Activated CD4-positive, alpha-beta memory T cell treated with anti-CD3 and anti-CD28 coated beads for 36 hours (primary cell): ENCODE measurements at regions not wholly inside any gene's neighbourhood (a gene's known extent, or its start where the extent isn't known, plus 50 kb on each side); places are given as distances from the start of the nearest gene placed in this dataset.

Experiments used
- CTCF ChIA-PET: fragments of 350-600 bp; sonication (Branson Sonifier 250); formaldehyde crosslinking; loops from one replicate; lab custom pipeline; 2021; ENCODE audit warnings: antibody characterized with exemption, inconsistent platforms; lab: Charles Lee
- POLR2A ChIA-PET: fragments of 350-600 bp; sonication (Branson Sonifier 250); formaldehyde crosslinking; loops from one replicate; lab custom pipeline; 2021; ENCODE audit warnings: antibody characterized with exemption; lab: Charles Lee
- DNase-seq: peaks from one replicate; pipeline ENCODE4 v3.0.0-alpha.2; 2020
- H3K27ac Mint-ChIP-seq: one replicate; pipeline ENCODE4 v1.8.0; 2021; ENCODE audit warnings: mixed read lengths
- H3K27me3 Mint-ChIP-seq: one replicate; pipeline ENCODE4 v1.8.0; 2021; ENCODE audit warnings: mixed read lengths
- H3K36me3 Mint-ChIP-seq: one replicate; pipeline ENCODE4 v1.8.0; 2021; ENCODE audit warnings: mixed read lengths
- H3K4me1 Mint-ChIP-seq: one replicate; pipeline ENCODE4 v1.8.0; 2021; ENCODE audit warnings: low read depth, mixed read lengths
- H3K4me3 Mint-ChIP-seq: one replicate; pipeline ENCODE4 v1.8.0; 2021; ENCODE audit warnings: mild to moderate bottlenecking, mixed read lengths
- H3K9me3 Mint-ChIP-seq: one replicate; pipeline ENCODE4 v1.8.0; 2021; ENCODE audit warnings: mixed read lengths
- intact Hi-C: fragments of 100-400 bp; cut with micrococcal nuclease; formaldehyde crosslinking; loops from one replicate; pipeline ENCODE4 v1.15.1; 2023

DNA sequence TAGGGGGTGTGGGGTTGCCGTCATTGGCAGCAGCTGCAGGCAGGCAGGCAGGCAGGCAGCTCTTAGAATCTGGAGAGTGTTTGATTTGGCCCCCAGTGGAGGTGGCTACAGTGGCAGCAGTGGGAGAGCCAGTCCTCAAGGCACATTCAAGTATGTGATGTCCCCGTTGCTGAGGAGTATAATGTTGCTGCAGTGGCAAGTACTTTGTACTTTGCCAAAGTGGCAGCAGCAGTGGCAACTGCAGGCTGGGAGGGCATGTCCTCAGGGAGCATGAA lies 147.1 kb downstream of the PAPOLA start:
- intact Hi-C loops, result no loop called here
- POLR2A ChIA-PET, result no interaction called here

GRCh38 chr14:96653597-96653996 lies 143.6 kb upstream of the VRK1 start:
- H3K4me3 Mint-ChIP-seq, result no peak overlapping the region
- no peak for DNase-seq
- no peak overlapping the region for H3K27ac Mint-ChIP-seq
- ChIA-PET CTCF (no interaction called here), POLR2A (no interaction called here)
- intact Hi-C loops, result no loop called here
- H3K4me1 Mint-ChIP-seq, result no peaks in the 10 kb centered on the region
- H3K27me3 Mint-ChIP-seq, result peaks cover 15% of the 10 kb centered on the region
- peaks cover 12% of the 10 kb centered on the region for H3K9me3 Mint-ChIP-seq
- peaks cover 6% of the 10 kb centered on the region for H3K36me3 Mint-ChIP-seq

More for the DNA sequence above, 147.1 kb downstream of the PAPOLA start:
- no peak overlapping the region for H3K4me3 Mint-ChIP-seq
- no peak overlapping the region for H3K27ac Mint-ChIP-seq
- H3K36me3 Mint-ChIP-seq, result no peaks in the 10 kb centered on the region
- no peaks in the 10 kb centered on the region for H3K4me1 Mint-ChIP-seq
- peaks cover 14% of the 10 kb centered on the region for H3K9me3 Mint-ChIP-seq
- CTCF ChIA-PET, result no interaction called here
- no peak for DNase-seq
- H3K27me3 Mint-ChIP-seq, result peaks cover 10% of the 10 kb centered on the region

- H3K27ac Mint-ChIP-seq, result no peak overlapping the region
- H3K36me3 Mint-ChIP-seq, result peaks cover 6% of the 10 kb centered on the region
- ChIA-PET POLR2A (no interaction called here), CTCF (no interaction called here)
- no peak overlapping the region for H3K4me3 Mint-ChIP-seq
- no peaks in the 10 kb centered on the region for H3K4me1 Mint-ChIP-seq
- intact Hi-C loops, result no loop called here
- peaks cover 26% of the 10 kb centered on the region for H3K27me3 Mint-ChIP-seq
- no peak for DNase-seq
- H3K9me3 Mint-ChIP-seq, result peaks cover 12% of the 10 kb centered on the region
These were observed 138.6 kb upstream of the VRK1 start for GRCh38 chr14:96658611-96659010.

DNA sequence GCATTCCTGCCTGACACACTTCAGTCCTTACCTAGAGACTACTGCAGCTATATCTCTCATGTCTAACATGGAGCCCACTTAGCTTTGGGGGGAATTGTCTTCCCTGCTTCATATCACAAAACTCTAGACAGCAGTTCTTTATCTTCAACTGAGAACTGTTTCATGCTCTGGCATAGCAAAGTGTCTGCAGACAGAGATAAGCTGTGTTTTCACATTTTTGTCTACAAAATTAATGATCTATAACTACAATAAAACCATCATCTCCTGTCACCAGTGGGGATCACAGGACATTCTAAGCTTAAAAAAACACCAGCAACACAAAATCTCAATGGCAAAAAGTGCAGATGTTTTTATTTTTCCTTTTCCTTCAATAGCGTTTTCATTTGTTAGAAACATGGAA lies 137.1 kb upstream of the VRK1 start:
- H3K4me3 Mint-ChIP-seq, result no peak overlapping the region
- H3K4me1 Mint-ChIP-seq, result no peaks in the 10 kb centered on the region
- H3K9me3 Mint-ChIP-seq, result peaks cover 12% of the 10 kb centered on the region
- H3K27ac Mint-ChIP-seq, result no peak overlapping the region
- H3K36me3 Mint-ChIP-seq, result peaks cover 6% of the 10 kb centered on the region
- ChIA-PET POLR2A (no interaction called here), CTCF (interaction anchor here (0.9 kb wide), 1 partner anchor 81 kb away, joined by 4 read pairs; no protein-coding TSS in a partner anchor)
- H3K27me3 Mint-ChIP-seq, result peaks cover 26% of the 10 kb centered on the region
- DNase-seq, result no peak
- intact Hi-C loops, result no loop called here

- H3K36me3 Mint-ChIP-seq, result peaks cover 6% of the 10 kb centered on the region
- no peak for DNase-seq
- H3K27me3 Mint-ChIP-seq, result peaks cover 25% of the 10 kb centered on the region
- POLR2A ChIA-PET, result no interaction called here
- no peak overlapping the region for H3K27ac Mint-ChIP-seq
- no peak overlapping the region for H3K4me3 Mint-ChIP-seq
- intact Hi-C loops, result no loop called here
- no peaks in the 10 kb centered on the region for H3K4me1 Mint-ChIP-seq
- H3K9me3 Mint-ChIP-seq, result peaks cover 12% of the 10 kb centered on the region
- CTCF ChIA-PET, result interaction anchor here (0.9 kb wide), 1 partner anchor 80 kb away, joined by 4 read pairs; no protein-coding TSS in a partner anchor
These were observed 136.5 kb upstream of the VRK1 start for GRCh38 chr14:96660667-96661066.

- intact Hi-C loops, result no loop called here
- Mint-ChIP-seq H3K4me1 (no peaks in the 10 kb centered on the region), H3K27ac (no peak overlapping the region), H3K9me3 (peaks cover 12% of the 10 kb centered on the region), H3K27me3 (peaks cover 26% of the 10 kb centered on the region), H3K36me3 (peaks cover 5% of the 10 kb centered on the region), H3K4me3 (no peak overlapping the region)
- ChIA-PET POLR2A (no interaction called here), CTCF (no interaction called here)
- DNase-seq, result no peak
These were observed 135.8 kb upstream of the VRK1 start for GRCh38 chr14:96661244-96661969.

- intact Hi-C loops, result no loop called here
- H3K9me3 Mint-ChIP-seq, result peaks cover 5% of the 10 kb centered on the region
- H3K36me3 Mint-ChIP-seq, result no peaks in the 10 kb centered on the region
- ChIA-PET POLR2A (no interaction called here), CTCF (no interaction called here)
- no peak for DNase-seq
- no peak overlapping the region for H3K4me3 Mint-ChIP-seq
- H3K4me1 Mint-ChIP-seq, result no peaks in the 10 kb centered on the region
- peaks cover 28% of the 10 kb centered on the region for H3K27me3 Mint-ChIP-seq
- H3K27ac Mint-ChIP-seq, result no peak overlapping the region
These were observed 134.8 kb upstream of the VRK1 start for GRCh38 chr14:96662116-96662970.

DNA sequence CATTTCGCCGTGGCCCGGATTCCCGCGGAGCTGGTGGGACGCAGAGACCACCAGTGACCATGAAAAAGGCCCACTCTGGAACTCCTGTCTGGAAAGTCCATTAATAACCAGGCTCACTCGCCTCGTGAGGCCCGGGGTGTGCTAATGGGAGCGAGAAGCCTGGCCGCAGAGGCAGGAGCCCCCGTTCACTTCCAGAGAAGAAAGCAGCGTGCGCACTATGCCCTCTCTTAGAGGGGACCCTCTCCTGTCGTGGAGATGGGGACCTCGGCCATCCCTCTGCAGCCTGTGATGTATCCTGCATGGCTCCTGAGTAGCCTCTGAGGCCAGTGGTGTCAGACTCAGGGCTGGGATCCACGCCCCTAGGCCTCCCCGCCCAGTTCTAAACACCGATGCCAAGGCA lies 134.1 kb upstream of the VRK1 start:
- ChIA-PET POLR2A (no interaction called here), CTCF (no interaction called here)
- no peak overlapping the region for H3K27ac Mint-ChIP-seq
- H3K27me3 Mint-ChIP-seq, result peaks cover 30% of the 10 kb centered on the region
- intact Hi-C loops, result no loop called here
- no peak for DNase-seq
- no peak overlapping the region for H3K4me3 Mint-ChIP-seq
- no peaks in the 10 kb centered on the region for H3K9me3 Mint-ChIP-seq
- H3K4me1 Mint-ChIP-seq, result no peaks in the 10 kb centered on the region
- H3K36me3 Mint-ChIP-seq, result no peaks in the 10 kb centered on the region

DNA sequence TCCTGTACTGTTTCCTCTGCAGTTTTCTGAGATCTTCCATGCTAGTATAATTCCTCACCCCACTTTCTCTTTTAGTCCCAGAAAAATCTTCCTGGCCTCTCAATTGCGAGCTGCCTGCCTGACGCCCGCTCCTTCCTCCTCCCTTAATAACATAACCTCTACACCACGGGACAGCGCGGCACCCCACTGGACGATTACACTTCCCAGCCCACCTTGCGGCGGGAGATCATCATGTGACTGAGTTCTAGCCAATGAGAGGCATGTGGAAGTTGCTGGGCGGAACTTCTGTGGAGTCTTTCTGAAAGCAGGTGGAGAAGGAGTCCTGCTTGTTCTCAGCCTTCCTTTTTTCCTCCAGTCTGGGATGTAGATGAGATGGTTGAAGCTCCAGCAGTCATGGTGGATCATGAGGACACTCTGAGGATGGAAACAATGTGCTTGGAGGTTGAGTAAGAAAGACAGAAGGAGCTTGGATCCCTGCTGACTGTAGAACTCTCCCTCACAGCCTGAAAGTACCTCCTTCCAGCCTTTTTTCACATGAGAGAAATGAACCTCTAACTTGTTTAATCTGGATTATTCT lies 133.6 kb upstream of the VRK1 start:
- Mint-ChIP-seq H3K4me3 (no peak overlapping the region), H3K36me3 (no peaks in the 10 kb centered on the region), H3K27ac (no peak overlapping the region), H3K9me3 (no peaks in the 10 kb centered on the region), H3K4me1 (no peaks in the 10 kb centered on the region), H3K27me3 (peaks cover 31% of the 10 kb centered on the region)
- ChIA-PET POLR2A (no interaction called here), CTCF (no interaction called here)
- intact Hi-C loops, result no loop called here
- DNase-seq, result no peak

- Mint-ChIP-seq H3K27ac (no peak overlapping the region), H3K27me3 (peaks cover 22% of the 10 kb centered on the region), H3K9me3 (no peaks in the 10 kb centered on the region), H3K4me3 (no peak overlapping the region), H3K4me1 (no peaks in the 10 kb centered on the region), H3K36me3 (no peaks in the 10 kb centered on the region)
- POLR2A ChIA-PET, result no interaction called here
- no peak for DNase-seq
- intact Hi-C loops, result no loop called here
- CTCF ChIA-PET, result no interaction called here
These were observed 131.1 kb upstream of the VRK1 start for GRCh38 chr14:96666088-96666487.

DNA sequence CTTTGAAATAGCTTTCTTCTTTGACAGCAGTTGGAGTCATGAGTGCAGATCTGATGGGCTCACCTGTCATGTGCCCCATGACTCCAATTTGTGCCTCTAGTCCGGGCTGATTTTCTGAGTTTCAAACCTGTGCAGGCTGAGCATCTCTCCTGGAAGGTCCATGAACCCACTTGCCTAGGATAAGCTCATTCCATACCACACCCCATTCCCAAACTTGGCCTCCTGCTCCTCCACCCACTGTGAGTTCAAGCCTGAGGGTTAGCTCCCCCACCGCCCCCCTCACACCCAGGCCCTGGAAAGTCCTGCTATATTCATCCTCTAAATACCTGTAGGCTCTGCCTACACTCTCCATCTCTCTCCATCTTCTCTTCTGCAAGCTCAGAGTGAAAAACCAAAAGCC lies 126.8 kb upstream of the VRK1 start:
- no peaks in the 10 kb centered on the region for H3K9me3 Mint-ChIP-seq
- H3K4me1 Mint-ChIP-seq, result no peaks in the 10 kb centered on the region
- no peak overlapping the region for H3K4me3 Mint-ChIP-seq
- no peak overlapping the region for H3K27ac Mint-ChIP-seq
- DNase-seq, result no peak
- intact Hi-C loops, result no loop called here
- no peaks in the 10 kb centered on the region for H3K36me3 Mint-ChIP-seq
- peaks cover 31% of the 10 kb centered on the region for H3K27me3 Mint-ChIP-seq
- ChIA-PET CTCF (no interaction called here), POLR2A (interaction anchor here (0.6 kb wide), 1 partner anchor 127 kb away, joined by 3 read pairs; no protein-coding TSS in a partner anchor)

DNA sequence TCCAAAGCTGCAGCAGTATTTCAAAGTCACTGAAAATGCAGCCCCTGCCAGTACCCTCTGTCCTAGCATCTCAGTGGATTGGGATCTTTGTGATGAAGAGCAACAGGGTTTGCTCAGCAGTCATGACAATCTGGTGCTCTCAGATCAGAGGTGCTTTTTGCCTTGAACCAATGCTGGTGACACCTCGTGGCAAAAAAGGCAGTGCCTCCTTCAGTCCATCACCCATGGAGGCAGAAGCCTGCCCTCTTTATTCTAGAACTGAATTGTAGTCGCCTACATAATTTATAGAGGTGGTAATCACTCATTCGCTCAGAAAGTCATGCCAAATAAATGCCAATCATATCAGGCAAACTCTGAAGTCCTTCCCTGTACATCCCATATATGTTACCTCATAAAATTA lies 126.0 kb upstream of the VRK1 start:
- no peak overlapping the region for H3K27ac Mint-ChIP-seq
- DNase-seq, result no peak
- H3K36me3 Mint-ChIP-seq, result no peaks in the 10 kb centered on the region
- ChIA-PET CTCF (no interaction called here), POLR2A (no interaction called here)
- intact Hi-C loops, result no loop called here
- no peak overlapping the region for H3K4me3 Mint-ChIP-seq
- no peaks in the 10 kb centered on the region for H3K4me1 Mint-ChIP-seq
- H3K9me3 Mint-ChIP-seq, result no peaks in the 10 kb centered on the region
- peaks cover 30% of the 10 kb centered on the region for H3K27me3 Mint-ChIP-seq
